ENCODE measurements at regions not wholly inside any gene's neighbourhood (a gene's known extent, or its start where the extent isn't known, plus 50 kb on each side); places are given as distances from the start of the nearest gene placed in this dataset.

DNA sequence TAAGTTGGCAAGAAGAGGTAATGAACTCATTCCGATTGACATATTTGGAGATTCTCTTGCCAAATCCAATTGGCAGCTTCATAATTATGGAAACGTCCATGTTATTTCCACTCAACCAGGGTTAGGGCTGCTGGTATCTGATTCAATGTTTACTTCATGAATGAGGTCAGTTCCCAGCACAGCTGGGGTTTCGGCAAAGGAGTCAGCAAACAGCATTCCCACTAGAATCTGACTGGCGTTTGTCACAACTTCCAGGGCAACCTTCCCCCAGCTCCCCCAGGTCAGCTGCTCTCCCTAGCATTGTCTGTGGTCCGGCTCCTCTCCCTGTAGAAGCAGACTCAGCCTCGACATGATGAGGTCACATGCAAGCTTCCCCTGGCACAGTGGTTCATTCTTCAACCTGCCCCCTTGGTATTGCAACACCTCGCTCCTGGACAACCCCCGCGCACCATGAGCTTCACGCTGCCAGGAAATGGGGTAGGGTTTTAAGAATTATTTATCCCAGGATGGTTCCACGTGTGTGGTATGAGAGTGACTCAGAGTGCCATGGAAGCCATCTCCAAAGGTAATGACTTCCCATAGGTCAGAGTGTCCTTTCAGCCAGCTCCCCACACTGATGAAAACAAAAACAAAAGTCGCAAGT, 100.7 kb upstream of the SLC25A33 start (continued):
- peak; percentile 65; the same call in 1 of the 2 replicates for TF ChIP-seq ZNF788 (CRISPR knock-in tag; IDR thresholded peaks at IDR 0.05; ENCODE audit: borderline replicate concordance)
- TF ChIP-seq NR2F2 (IDR thresholded peaks at IDR 0.05; ENCODE audit: borderline replicate concordance, low read depth), result peak; percentile 46; the same call in 1 of the 2 replicates
- TF ChIP-seq RNF2 (conservative IDR thresholded peaks at IDR 0.05; ENCODE audit: low read depth), result no peak
- TF ChIP-seq KMT2A (CRISPR knock-in tag; IDR thresholded peaks at IDR 0.05), result no peak
- TF ChIP-seq, protein P1, sequence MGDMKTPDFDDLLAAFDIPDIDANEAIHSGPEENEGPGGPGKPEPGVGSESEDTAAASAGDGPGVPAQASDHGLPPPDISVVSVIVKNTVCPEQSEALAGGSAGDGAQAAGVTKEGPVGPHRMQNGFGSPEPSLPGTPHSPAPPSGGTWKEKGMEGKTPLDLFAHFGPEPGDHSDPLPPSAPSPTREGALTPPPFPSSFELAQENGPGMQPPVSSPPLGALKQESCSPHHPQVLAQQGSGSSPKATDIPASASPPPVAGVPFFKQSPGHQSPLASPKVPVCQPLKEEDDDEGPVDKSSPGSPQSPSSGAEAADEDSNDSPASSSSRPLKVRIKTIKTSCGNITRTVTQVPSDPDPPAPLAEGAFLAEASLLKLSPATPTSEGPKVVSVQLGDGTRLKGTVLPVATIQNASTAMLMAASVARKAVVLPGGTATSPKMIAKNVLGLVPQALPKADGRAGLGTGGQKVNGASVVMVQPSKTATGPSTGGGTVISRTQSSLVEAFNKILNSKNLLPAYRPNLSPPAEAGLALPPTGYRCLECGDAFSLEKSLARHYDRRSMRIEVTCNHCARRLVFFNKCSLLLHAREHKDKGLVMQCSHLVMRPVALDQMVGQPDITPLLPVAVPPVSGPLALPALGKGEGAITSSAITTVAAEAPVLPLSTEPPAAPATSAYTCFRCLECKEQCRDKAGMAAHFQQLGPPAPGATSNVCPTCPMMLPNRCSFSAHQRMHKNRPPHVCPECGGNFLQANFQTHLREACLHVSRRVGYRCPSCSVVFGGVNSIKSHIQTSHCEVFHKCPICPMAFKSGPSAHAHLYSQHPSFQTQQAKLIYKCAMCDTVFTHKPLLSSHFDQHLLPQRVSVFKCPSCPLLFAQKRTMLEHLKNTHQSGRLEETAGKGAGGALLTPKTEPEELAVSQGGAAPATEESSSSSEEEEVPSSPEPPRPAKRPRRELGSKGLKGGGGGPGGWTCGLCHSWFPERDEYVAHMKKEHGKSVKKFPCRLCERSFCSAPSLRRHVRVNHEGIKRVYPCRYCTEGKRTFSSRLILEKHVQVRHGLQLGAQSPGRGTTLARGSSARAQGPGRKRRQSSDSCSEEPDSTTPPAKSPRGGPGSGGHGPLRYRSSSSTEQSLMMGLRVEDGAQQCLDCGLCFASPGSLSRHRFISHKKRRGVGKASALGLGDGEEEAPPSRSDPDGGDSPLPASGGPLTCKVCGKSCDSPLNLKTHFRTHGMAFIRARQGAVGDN (CRISPR knock-in tag; IDR thresholded peaks at IDR 0.05), result peak; percentile 92
- TF ChIP-seq ZNF766 (CRISPR knock-in tag; IDR thresholded peaks at IDR 0.05; ENCODE audit: borderline replicate concordance), result no peak
- TF ChIP-seq SNAI1 (CRISPR knock-in tag; IDR thresholded peaks at IDR 0.05; ENCODE audit: borderline replicate concordance), result no peak
- TF ChIP-seq SMYD3 (CRISPR knock-in tag; IDR thresholded peaks at IDR 0.05), result no peak
- 0 out of 2 replicates have a peak, but pooled peaks have one; percentile 25 for TF ChIP-seq ZNF124 (CRISPR knock-in tag; IDR thresholded peaks at IDR 0.05)
- no peak for TF ChIP-seq FOXC1 (CRISPR knock-in tag; IDR thresholded peaks at IDR 0.05; ENCODE audit: borderline replicate concordance)
- TF ChIP-seq TBL1XR1 (IDR thresholded peaks at IDR 0.05; ENCODE audit: borderline replicate concordance, low read length, partially characterized antibody), result no peak
- TF ChIP-seq ZNF33B (CRISPR knock-in tag; IDR thresholded peaks at IDR 0.05), result peak; percentile 62; the same call in 1 of the 2 replicates
- TF ChIP-seq ZNF570 (CRISPR knock-in tag; IDR thresholded peaks at IDR 0.05; ENCODE audit: borderline replicate concordance), result no peak
- TF ChIP-seq PITX1 (CRISPR knock-in tag; IDR thresholded peaks at IDR 0.05), result peak; percentile 18; the same call in 1 of the 2 replicates
- no peak for TF ChIP-seq EZH2 (conservative IDR thresholded peaks at IDR 0.05; ENCODE audit: low read depth, low read length)
- no peak for TF ChIP-seq LCORL (IDR thresholded peaks at IDR 0.05)
- TF ChIP-seq LCORL (CRISPR knock-in tag; IDR thresholded peaks at IDR 0.05), result peak; percentile 42; the same call in 1 of the 2 replicates
- TF ChIP-seq ZBTB1 (CRISPR knock-in tag; IDR thresholded peaks at IDR 0.05; ENCODE audit: borderline replicate concordance), result no peak
- no peak for TF ChIP-seq MED13 (CRISPR knock-in tag; IDR thresholded peaks at IDR 0.05)
- TF ChIP-seq ZNF556 (CRISPR knock-in tag; IDR thresholded peaks at IDR 0.05; ENCODE audit: borderline replicate concordance), result peak; percentile 16; the same call in 1 of the 2 replicates
- TF ChIP-seq TBP (CRISPR knock-in tag; IDR thresholded peaks at IDR 0.05), result no peak
- no peak for TF ChIP-seq PAX8 (CRISPR knock-in tag; IDR thresholded peaks at IDR 0.05; ENCODE audit: borderline replicate concordance)
- no peak for TF ChIP-seq IKZF1 (IDR thresholded peaks at IDR 0.05)
- TF ChIP-seq, protein P2, sequence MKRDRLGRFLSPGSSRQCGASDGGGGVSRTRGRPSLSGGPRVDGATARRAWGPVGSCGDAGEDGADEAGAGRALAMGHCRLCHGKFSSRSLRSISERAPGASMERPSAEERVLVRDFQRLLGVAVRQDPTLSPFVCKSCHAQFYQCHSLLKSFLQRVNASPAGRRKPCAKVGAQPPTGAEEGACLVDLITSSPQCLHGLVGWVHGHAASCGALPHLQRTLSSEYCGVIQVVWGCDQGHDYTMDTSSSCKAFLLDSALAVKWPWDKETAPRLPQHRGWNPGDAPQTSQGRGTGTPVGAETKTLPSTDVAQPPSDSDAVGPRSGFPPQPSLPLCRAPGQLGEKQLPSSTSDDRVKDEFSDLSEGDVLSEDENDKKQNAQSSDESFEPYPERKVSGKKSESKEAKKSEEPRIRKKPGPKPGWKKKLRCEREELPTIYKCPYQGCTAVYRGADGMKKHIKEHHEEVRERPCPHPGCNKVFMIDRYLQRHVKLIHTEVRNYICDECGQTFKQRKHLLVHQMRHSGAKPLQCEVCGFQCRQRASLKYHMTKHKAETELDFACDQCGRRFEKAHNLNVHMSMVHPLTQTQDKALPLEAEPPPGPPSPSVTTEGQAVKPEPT (CRISPR knock-in tag; IDR thresholded peaks at IDR 0.05; ENCODE audit: low read depth), result 0 out of 2 replicates have a peak, but pooled peaks have one; percentile 17
- no peak; the same call in 1 of the 2 replicates for TF ChIP-seq GLI4 (CRISPR knock-in tag; IDR thresholded peaks at IDR 0.05; ENCODE audit: borderline replicate concordance)
- TF ChIP-seq, protein P3, sequence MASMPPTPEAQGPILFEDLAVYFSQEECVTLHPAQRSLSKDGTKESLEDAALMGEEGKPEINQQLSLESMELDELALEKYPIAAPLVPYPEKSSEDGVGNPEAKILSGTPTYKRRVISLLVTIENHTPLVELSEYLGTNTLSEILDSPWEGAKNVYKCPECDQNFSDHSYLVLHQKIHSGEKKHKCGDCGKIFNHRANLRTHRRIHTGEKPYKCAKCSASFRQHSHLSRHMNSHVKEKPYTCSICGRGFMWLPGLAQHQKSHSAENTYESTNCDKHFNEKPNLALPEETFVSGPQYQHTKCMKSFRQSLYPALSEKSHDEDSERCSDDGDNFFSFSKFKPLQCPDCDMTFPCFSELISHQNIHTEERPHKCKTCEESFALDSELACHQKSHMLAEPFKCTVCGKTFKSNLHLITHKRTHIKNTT (CRISPR knock-in tag; IDR thresholded peaks at IDR 0.05), result no peak
